Natural killer cell (primary cell): ENCODE measurements at regions not wholly inside any gene's neighbourhood (a gene's known extent, or its start where the extent isn't known, plus 50 kb on each side); places are given as distances from the start of the nearest gene placed in this dataset.

ENCODE experiments used
- ATAC-seq, 3 donors: fragments of 150-1000 bp in 2 of 3; fragments of 200-7000 bp in 1 of 3; cut with Tn5 transposase; 1 replicate in 1 of 3; 2 replicates in 2 of 3; pipeline ENCODE4 v1.10.0; 2021; ENCODE audit warnings: mild to moderate bottlenecking in 2 of 3, moderate library complexity in 2 of 3
- DNase-seq, 2 donors: peaks; one replicate each; pipeline versions ENCODE4 v3.0.0 to v3.0.0-alpha.2; 2013 to 2021; ENCODE audit warnings: mixed read lengths in 1 of 2
- H3K27ac ChIP-seq: one replicate; pipeline ENCODE4 v1.5.1; 2013; ENCODE audit warnings: mild to moderate bottlenecking, low read length
- H3K27me3 ChIP-seq: one replicate; pipeline ENCODE4 v1.6.1; 2013; ENCODE audit warnings: low read length; ENCODE audit not compliant: control insufficient read depth, insufficient read depth
- H3K36me3 ChIP-seq: one replicate; pipeline ENCODE4 v1.6.1; 2013; ENCODE audit warnings: low read length; ENCODE audit not compliant: control insufficient read depth, insufficient read depth
- H3K4me1 ChIP-seq: one replicate; pipeline ENCODE4 v1.6.1; 2013; ENCODE audit warnings: low read length; ENCODE audit not compliant: control insufficient read depth, insufficient read depth
- H3K4me3 ChIP-seq: one replicate; pipeline ENCODE4 v1.5.1; 2013; ENCODE audit warnings: low read length
- H3K9me3 ChIP-seq: one replicate; pipeline ENCODE4 v1.6.1; 2013; ENCODE audit warnings: low read length; ENCODE audit not compliant: control insufficient read depth, insufficient read depth
- H3K27ac Mint-ChIP-seq, 2 donors: one replicate each; pipeline ENCODE4 v1.8.0; 2022; ENCODE audit warnings: mild to moderate bottlenecking in 2 of 2, mixed read lengths in 2 of 2, moderate library complexity in 1 of 2
- H3K27me3 Mint-ChIP-seq, 2 donors: one replicate each; pipeline ENCODE4 v1.8.0; 2022; ENCODE audit warnings: low read depth in 2 of 2, mixed read lengths in 2 of 2
- H3K36me3 Mint-ChIP-seq: one replicate; pipeline ENCODE4 v1.8.0; 2022; ENCODE audit warnings: mixed read lengths
- H3K4me1 Mint-ChIP-seq, 2 donors: one replicate each; pipeline ENCODE4 v1.8.0; 2022; ENCODE audit warnings: mixed read lengths in 2 of 2
- H3K4me3 Mint-ChIP-seq: one replicate; pipeline ENCODE4 v1.8.0; 2022; ENCODE audit warnings: mild to moderate bottlenecking, moderate library complexity, mixed read lengths
- H3K9me3 Mint-ChIP-seq, 2 donors: one replicate each; pipeline ENCODE4 v1.8.0; 2022; ENCODE audit warnings: mixed read lengths in 2 of 2
- WGBS: methylation state at CpG from one replicate; pipeline ENCODE4 v1.1.7; 2013; ENCODE audit warnings: missing lambda C conversion rate; ENCODE audit not compliant: insufficient coverage; 5-methylcytosine and 5-hydroxymethylcytosine counted together
- intact Hi-C: fragments of 100-400 bp; cut with micrococcal nuclease; formaldehyde crosslinking; loops from one replicate; pipeline ENCODE4 v1.14.2; 2022
- TF ChIP-seq, protein P1 (sequence below): fragments of 200-600 bp; IDR thresholded peaks from one replicate; pipeline ENCODE4 v1.8.0; 2022; ENCODE audit warnings: antibody characterized with exemption

DNA sequence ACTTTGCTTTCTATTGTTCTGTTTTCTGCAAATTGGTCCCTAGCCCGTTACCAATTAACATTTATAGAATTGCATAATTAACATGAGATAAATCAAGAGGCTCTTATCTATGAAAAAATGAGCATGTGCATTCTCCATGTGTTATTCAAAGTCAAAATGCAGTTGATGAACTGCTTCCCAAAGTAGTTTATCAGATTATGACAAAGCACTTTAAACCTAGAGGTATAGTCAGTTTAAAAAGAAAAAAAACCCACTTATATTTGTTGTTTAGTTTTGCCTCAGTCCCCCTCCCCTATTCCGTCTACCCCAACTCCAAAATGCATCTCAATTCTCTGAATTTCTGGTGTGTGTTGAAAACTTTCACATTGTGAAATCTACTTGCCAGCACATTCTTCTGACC, 119.5 kb downstream of the ATXN3L start:
- no peaks in the 10 kb centered on the region for H3K9me3 Mint-ChIP-seq
- H3K27me3 ChIP-seq = no peaks in the 10 kb centered on the region

DNA sequence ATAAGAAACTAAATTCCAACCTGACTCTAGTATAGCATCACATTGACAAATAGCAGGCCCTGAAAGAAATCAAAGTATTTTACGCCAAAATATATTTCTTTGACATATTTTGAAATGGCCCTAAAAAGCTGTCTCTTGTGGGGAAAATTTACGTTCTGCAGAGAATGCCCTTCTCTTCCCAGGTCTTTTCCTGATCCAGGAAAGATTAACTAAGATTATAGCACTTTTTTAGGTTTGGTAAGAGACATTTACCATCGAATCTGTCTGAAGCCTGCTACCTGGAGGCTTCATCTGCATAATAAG, 121.1 kb downstream of the ATXN3L start:
- Histone ChIP-seq H3K4me1 (no peaks in the 10 kb centered on the region), H3K27me3 (no peaks in the 10 kb centered on the region), H3K27ac (no peak overlapping the region), H3K4me3 (no peak overlapping the region), H3K9me3 (no peaks in the 10 kb centered on the region), H3K36me3 (no peaks in the 10 kb centered on the region)
- 100% methylated on average over 1 of the region's 3 CpGs for WGBS
- ATAC-seq (no peak), DNase-seq (no peak)
- TF ChIP-seq, protein P1, sequence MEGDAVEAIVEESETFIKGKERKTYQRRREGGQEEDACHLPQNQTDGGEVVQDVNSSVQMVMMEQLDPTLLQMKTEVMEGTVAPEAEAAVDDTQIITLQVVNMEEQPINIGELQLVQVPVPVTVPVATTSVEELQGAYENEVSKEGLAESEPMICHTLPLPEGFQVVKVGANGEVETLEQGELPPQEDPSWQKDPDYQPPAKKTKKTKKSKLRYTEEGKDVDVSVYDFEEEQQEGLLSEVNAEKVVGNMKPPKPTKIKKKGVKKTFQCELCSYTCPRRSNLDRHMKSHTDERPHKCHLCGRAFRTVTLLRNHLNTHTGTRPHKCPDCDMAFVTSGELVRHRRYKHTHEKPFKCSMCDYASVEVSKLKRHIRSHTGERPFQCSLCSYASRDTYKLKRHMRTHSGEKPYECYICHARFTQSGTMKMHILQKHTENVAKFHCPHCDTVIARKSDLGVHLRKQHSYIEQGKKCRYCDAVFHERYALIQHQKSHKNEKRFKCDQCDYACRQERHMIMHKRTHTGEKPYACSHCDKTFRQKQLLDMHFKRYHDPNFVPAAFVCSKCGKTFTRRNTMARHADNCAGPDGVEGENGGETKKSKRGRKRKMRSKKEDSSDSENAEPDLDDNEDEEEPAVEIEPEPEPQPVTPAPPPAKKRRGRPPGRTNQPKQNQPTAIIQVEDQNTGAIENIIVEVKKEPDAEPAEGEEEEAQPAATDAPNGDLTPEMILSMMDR = no peak
- intact Hi-C loops = loop anchor here (5.0 kb wide), 1 partner anchor 361 kb away; no protein-coding TSS in a partner anchor
- no peaks in the 10 kb centered on the region for H3K9me3 Mint-ChIP-seq
- no peaks in the 10 kb centered on the region for H3K36me3 Mint-ChIP-seq
- H3K27me3 Mint-ChIP-seq = peaks cover 3 to 62% of the 10 kb centered on the region in 2 donors
- no peak overlapping the region for H3K27ac Mint-ChIP-seq
- no peaks in the 10 kb centered on the region for H3K4me1 Mint-ChIP-seq
- no peak overlapping the region for H3K4me3 Mint-ChIP-seq

More for the DNA sequence above, 119.5 kb downstream of the ATXN3L start:
- H3K4me1 ChIP-seq = no peaks in the 10 kb centered on the region
- no peak overlapping the region for H3K27ac Mint-ChIP-seq
- H3K36me3 ChIP-seq = no peaks in the 10 kb centered on the region
- no peaks in the 10 kb centered on the region for H3K9me3 ChIP-seq
- no peak overlapping the region for H3K27ac ChIP-seq
- intact Hi-C loops = no loop called here
- DNase-seq (no peak), ATAC-seq (no peak)
- no peak overlapping the region for H3K4me3 ChIP-seq
- TF ChIP-seq, protein P1 = no peak
- peaks cover 0 to under 1% of the 10 kb centered on the region in 2 donors for H3K4me1 Mint-ChIP-seq
- H3K4me3 Mint-ChIP-seq = no peak overlapping the region
- no CpG with 5 or more reads among the region's 2 CpGs for WGBS
- H3K27me3 Mint-ChIP-seq = peaks cover 3 to 51% of the 10 kb centered on the region in 2 donors
- H3K36me3 Mint-ChIP-seq = no peaks in the 10 kb centered on the region

DNA sequence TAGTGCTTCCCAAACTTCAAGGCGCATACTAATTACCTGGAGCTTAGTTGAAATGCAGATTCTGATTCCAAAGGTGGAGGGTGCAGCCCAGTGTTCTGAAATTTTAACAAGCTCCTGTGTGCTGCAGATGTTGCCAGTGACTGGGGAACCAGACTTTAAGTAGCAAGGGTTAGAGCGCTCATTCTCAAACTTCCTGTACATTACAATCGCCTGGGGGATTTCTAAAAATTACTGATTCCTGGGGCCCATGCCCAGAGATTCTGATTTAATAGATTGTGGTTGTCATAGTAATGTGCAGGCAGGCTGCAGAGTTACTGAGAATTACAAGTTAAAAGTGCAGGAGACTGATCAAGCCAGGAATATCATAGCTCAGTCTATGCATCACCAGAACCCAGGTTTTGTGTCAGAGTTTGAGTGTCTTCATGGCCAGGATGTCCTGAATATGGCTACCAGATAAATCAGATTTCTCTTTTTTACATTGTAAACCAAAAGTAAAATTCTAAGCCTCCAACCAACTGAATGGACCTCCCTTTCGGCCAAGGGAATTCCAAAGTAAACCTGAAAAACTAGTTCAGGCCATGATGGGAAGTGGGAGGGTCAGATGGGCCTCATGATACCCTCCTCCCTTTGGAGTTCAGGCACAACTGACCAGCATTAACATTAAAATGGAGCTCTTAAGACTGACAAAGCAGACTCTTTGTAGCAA, 121.6 kb downstream of the ATXN3L start:
- Mint-ChIP-seq H3K4me1 (no peaks in the 10 kb centered on the region), H3K27me3 (peaks cover 3 to 62% of the 10 kb centered on the region in 2 donors), H3K27ac (no peak overlapping the region), H3K4me3 (no peak overlapping the region), H3K9me3 (no peaks in the 10 kb centered on the region), H3K36me3 (no peaks in the 10 kb centered on the region)
- intact Hi-C loops = loop anchor here (5.0 kb wide), 1 partner anchor 361 kb away; no protein-coding TSS in a partner anchor
- H3K4me3 ChIP-seq = no peak overlapping the region
- TF ChIP-seq, protein P1 = no peak
- H3K27ac ChIP-seq = no peak overlapping the region
- no peak for DNase-seq
- ATAC-seq = no peak
- WGBS = 100% methylated on average over 2 of the region's 4 CpGs
- H3K27me3 ChIP-seq = no peaks in the 10 kb centered on the region
- H3K9me3 ChIP-seq = no peaks in the 10 kb centered on the region
- H3K36me3 ChIP-seq = no peaks in the 10 kb centered on the region
- no peaks in the 10 kb centered on the region for H3K4me1 ChIP-seq

DNA sequence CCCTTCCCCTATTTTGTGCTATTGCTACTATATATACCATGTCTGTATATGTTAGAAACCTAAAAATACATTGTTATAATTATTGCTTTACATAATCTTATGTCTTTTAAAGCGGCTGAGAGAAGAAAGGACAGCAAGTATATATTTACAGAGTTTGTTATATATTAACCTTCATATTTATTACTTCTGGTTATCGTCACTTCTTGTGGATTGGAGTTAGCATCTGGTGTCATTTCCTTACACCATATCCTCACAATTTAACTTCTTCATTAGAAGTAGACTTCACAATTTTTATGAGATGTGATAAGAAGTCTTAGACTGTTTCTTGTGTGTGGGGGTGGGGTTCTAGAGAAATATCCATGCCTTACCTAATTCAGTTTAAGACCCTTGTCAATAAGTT, 123.1 kb downstream of the ATXN3L start:
- Mint-ChIP-seq H3K27me3 (peaks cover 3 to 49% of the 10 kb centered on the region in 2 donors), H3K4me3 (no peak overlapping the region), H3K27ac (no peak overlapping the region), H3K9me3 (no peaks in the 10 kb centered on the region), H3K4me1 (no peaks in the 10 kb centered on the region), H3K36me3 (no peaks in the 10 kb centered on the region)
- H3K27ac ChIP-seq = no peak overlapping the region
- no peak overlapping the region for H3K4me3 ChIP-seq
- H3K36me3 ChIP-seq = no peaks in the 10 kb centered on the region
- no peak for ATAC-seq
- no peaks in the 10 kb centered on the region for H3K27me3 ChIP-seq
- WGBS = no CpG with 5 or more reads among the region's 2 CpGs
- intact Hi-C loops = loop anchor here (5.0 kb wide), 1 partner anchor 359 kb away; no protein-coding TSS in a partner anchor
- no peak for DNase-seq
- H3K9me3 ChIP-seq = no peaks in the 10 kb centered on the region
- H3K4me1 ChIP-seq = no peaks in the 10 kb centered on the region
- TF ChIP-seq, protein P1 = no peak
